SK-MEL-5 (cell line): ENCODE measurements at regions not wholly inside any gene's neighbourhood (a gene's known extent, or its start where the extent isn't known, plus 50 kb on each side); places are given as distances from the start of the nearest gene placed in this dataset.

ENCODE experiments used
- DNase-seq: peaks from one replicate; pipeline ENCODE4 v3.0.0-alpha.2; 2016; ENCODE audit warnings: low read depth, low spot score
- in situ Hi-C: cut with HindIII; loops from 2 replicates; pipeline ENCODE4 v1.10.0; 2016; ENCODE audit warnings: low sequenced_read_pairs, high pct_unique_total_duplicates, low pct_unique_long_range_greater_than_20kb

GRCh38 chr5:33235304-33235703 lies 205.5 kb upstream of the TARS1 start:
- in situ Hi-C loops, result no loop called here
- no peak for DNase-seq

- no peak for DNase-seq
- in situ Hi-C loops, result no loop called here
Observed at GRCh38 chr5:33235824-33236223, 204.9 kb upstream of the TARS1 start.

GRCh38 chr5:33237471-33237870 lies 203.3 kb upstream of the TARS1 start:
- in situ Hi-C loops, result no loop called here
- no peak for DNase-seq

GRCh38 chr5:33238826-33239695 lies 201.7 kb upstream of the TARS1 start:
- no peak for DNase-seq
- in situ Hi-C loops, result no loop called here

- no peak for DNase-seq
- in situ Hi-C loops, result no loop called here
Observed at GRCh38 chr5:33240558-33240957, 200.2 kb upstream of the TARS1 start.

- DNase-seq, result no peak
- in situ Hi-C loops, result no loop called here
Observed at GRCh38 chr5:33241802-33242201, 199.0 kb upstream of the TARS1 start.

- DNase-seq, result no peak
- in situ Hi-C loops, result no loop called here
Observed at GRCh38 chr5:33242277-33242676, 198.5 kb upstream of the TARS1 start.

GRCh38 chr5:33244441-33245150 lies 196.2 kb upstream of the TARS1 start:
- in situ Hi-C loops, result no loop called here
- no peak for DNase-seq

- in situ Hi-C loops, result no loop called here
Observed at GRCh38 chr5:33254579-33254978, 186.2 kb upstream of the TARS1 start.

GRCh38 chr5:33257807-33258429 lies 182.8 kb upstream of the TARS1 start:
- in situ Hi-C loops, result no loop called here
- peak; percentile 38 for DNase-seq

More at GRCh38 chr5:33254579-33254978, 186.2 kb upstream of the TARS1 start:
- no peak for DNase-seq

- in situ Hi-C loops, result no loop called here
- no peak for DNase-seq
Observed at GRCh38 chr5:33258553-33258952, 182.2 kb upstream of the TARS1 start.

- DNase-seq, result no peak
- in situ Hi-C loops, result no loop called here
Observed at GRCh38 chr5:33260098-33260497, 180.7 kb upstream of the TARS1 start.

GRCh38 chr5:33261305-33261704 lies 179.5 kb upstream of the TARS1 start:
- in situ Hi-C loops, result no loop called here
- no peak for DNase-seq

- in situ Hi-C loops, result no loop called here
- DNase-seq, result no peak
Observed at GRCh38 chr5:33261747-33262146, 179.0 kb upstream of the TARS1 start.

GRCh38 chr5:33267801-33268200 lies 173.0 kb upstream of the TARS1 start:
- DNase-seq, result no peak
- in situ Hi-C loops, result no loop called here

GRCh38 chr5:33268374-33268773 lies 172.4 kb upstream of the TARS1 start:
- in situ Hi-C loops, result no loop called here

GRCh38 chr5:33270671-33271070 lies 170.1 kb upstream of the TARS1 start:
- in situ Hi-C loops, result no loop called here
- DNase-seq, result no peak

More at GRCh38 chr5:33268374-33268773, 172.4 kb upstream of the TARS1 start:
- no peak for DNase-seq

- no peak for DNase-seq
- in situ Hi-C loops, result no loop called here
Observed at GRCh38 chr5:33271606-33272005, 169.2 kb upstream of the TARS1 start.
